AG09319 (cell line): ENCODE measurements at regions not wholly inside any gene's neighbourhood (a gene's known extent, or its start where the extent isn't known, plus 50 kb on each side); places are given as distances from the start of the nearest gene placed in this dataset.

Source experiments
- DNase-seq: peaks from one replicate; pipeline ENCODE4 v3.0.0-alpha.2; 2010; ENCODE audit warnings: low read depth; ENCODE audit errors: extremely low read depth
- TF ChIP-seq, protein P1 (sequence below): IDR thresholded peaks from 2 replicates; pipeline ENCODE4 v1.5.1; 2011; ENCODE audit warnings: low read depth, mild to moderate bottlenecking, inconsistent platforms, low read length, moderate library complexity

- DNase-seq = no peak
- TF ChIP-seq, protein P1, sequence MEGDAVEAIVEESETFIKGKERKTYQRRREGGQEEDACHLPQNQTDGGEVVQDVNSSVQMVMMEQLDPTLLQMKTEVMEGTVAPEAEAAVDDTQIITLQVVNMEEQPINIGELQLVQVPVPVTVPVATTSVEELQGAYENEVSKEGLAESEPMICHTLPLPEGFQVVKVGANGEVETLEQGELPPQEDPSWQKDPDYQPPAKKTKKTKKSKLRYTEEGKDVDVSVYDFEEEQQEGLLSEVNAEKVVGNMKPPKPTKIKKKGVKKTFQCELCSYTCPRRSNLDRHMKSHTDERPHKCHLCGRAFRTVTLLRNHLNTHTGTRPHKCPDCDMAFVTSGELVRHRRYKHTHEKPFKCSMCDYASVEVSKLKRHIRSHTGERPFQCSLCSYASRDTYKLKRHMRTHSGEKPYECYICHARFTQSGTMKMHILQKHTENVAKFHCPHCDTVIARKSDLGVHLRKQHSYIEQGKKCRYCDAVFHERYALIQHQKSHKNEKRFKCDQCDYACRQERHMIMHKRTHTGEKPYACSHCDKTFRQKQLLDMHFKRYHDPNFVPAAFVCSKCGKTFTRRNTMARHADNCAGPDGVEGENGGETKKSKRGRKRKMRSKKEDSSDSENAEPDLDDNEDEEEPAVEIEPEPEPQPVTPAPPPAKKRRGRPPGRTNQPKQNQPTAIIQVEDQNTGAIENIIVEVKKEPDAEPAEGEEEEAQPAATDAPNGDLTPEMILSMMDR = no peak
Observed at GRCh38 chr7:22659741-22660140, 67.3 kb upstream of the IL6 start.

- TF ChIP-seq, protein P1 = no peak
- no peak for DNase-seq
Observed at GRCh38 chr7:22658031-22658430, 69.0 kb upstream of the IL6 start.

DNA sequence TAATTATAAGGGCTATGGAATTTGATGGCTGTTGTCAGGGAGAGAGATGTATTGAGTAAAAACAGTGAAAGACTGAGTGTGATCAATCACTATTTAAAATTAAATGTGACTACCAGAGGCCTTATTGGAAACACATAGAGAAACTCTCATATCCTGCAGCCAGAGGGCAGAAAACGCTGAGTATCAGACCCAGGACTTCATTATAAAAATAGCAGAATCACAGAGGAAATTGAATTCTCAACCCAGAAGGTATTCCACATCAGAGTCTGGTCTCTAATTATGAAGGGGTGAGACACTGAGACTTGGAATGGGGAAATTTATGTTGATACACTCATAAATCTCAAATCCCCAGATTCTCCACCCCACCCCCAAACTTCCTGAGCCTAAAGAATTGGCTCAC is 69.5 kb upstream of the IL6 start:
- no peak for DNase-seq
- TF ChIP-seq, protein P1 = no peak; the same call in 1 of the 2 replicates

GRCh38 chr7:22655781-22656180 is 71.2 kb upstream of the IL6 start:
- DNase-seq = no peak
- TF ChIP-seq, protein P1 = no peak

DNA sequence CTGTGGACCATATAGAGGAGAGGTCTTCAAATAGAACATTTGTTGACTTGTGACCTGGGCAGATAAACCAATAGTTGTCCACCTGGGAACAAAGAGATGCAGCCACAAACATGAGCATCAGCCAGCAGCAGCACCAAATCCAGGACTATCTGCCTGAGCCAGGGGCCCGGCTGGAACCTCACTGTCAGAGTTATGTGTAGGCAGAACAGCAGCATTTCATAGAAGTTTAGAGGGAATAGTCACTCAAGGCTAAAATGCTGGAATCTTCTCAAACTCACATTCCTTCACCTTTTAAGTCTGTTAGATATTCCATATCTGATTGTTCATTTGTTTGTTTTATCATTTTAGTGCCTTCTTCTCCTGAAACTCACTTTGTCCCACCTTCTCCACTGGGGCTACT is 72.2 kb upstream of the IL6 start:
- TF ChIP-seq, protein P1 = no peak
- DNase-seq = no peak

- no peak for DNase-seq
- TF ChIP-seq, protein P1 = no peak
Observed at GRCh38 chr7:22653951-22654350, 73.0 kb upstream of the IL6 start.

DNA sequence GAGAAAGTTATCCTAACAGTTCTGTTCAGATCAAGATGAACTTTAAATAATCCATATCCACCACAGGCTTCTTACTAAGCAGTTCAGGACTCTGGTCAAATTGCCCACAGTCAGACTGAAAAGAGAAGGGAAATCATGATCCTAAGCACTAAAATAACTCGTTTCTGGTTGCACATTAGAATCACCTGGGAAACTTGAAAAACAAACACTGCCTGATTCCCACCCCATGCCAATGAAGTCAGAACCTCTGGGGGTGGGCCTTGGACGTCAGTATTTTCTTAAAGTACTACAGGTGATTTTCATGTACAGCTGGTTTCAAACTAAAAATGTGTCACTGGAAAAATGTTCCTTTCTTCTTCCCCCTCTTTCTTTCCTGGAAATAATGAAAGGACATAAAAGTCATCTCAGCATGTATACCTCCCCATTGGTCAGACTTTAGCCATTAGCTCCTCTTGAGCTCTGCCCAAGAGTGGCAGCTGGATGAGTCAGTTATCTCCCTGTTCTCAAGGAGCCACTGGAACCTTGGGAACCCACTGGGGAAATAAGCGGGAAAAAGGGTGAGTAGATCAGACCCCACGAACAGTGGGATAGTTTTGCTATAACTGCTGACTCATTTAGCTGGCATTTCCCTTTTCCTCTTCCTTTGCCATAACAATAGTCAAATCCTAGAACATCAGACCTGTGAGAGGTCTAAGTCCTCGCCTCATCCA is 75.3 kb upstream of the IL6 start:
- TF ChIP-seq, protein P1 = no peak
- DNase-seq = no peak
